Kidney glomerular epithelial cell (primary cell): ENCODE measurements at regions not wholly inside any gene's neighbourhood (a gene's known extent, or its start where the extent isn't known, plus 50 kb on each side); places are given as distances from the start of the nearest gene placed in this dataset.
A peak's percentile ranks its signal among the peaks of the same experiment; 100 is the strongest.
"Not testable (repeated sequence)": the region's sequence is repeated elsewhere in the genome, so short reads cannot be mapped to it uniquely, and the experiment has no call there.

Experiments
- DNase-seq: peaks from one replicate; lab custom pipeline; 2025; lab: John Stamatoyannopoulos, UW

- DNase-seq: peak; percentile 1
These were observed 120.4 kb upstream of the KYNU start for GRCh38 chr2:142757111-142757510.

GRCh38 chr2:142756430-142756829 lies 121.0 kb upstream of the KYNU start:
- peak; percentile 18 for DNase-seq

GRCh38 chr2:142755191-142755590 lies 122.3 kb upstream of the KYNU start:
- DNase-seq: no peak

GRCh38 chr2:142754182-142754581 lies 123.3 kb upstream of the KYNU start:
- no peak for DNase-seq

GRCh38 chr2:142750858-142751257 lies 126.6 kb upstream of the KYNU start:
- DNase-seq: peak; percentile 18

- DNase-seq: no peak
These were observed 128.8 kb upstream of the KYNU start for GRCh38 chr2:142748559-142749099.

GRCh38 chr2:142745691-142746090 lies 131.8 kb upstream of the KYNU start:
- DNase-seq: peak; percentile 68

- DNase-seq: no peak
These were observed 134.9 kb upstream of the KYNU start for GRCh38 chr2:142742371-142743214.

GRCh38 chr2:142741764-142742269 lies 135.6 kb upstream of the KYNU start:
- DNase-seq: no peak

GRCh38 chr2:142734770-142735169 lies 142.7 kb upstream of the KYNU start:
- no peak for DNase-seq

GRCh38 chr2:142734231-142734630 lies 143.2 kb upstream of the KYNU start:
- DNase-seq: no peak

GRCh38 chr2:142729814-142730213 lies 147.7 kb upstream of the KYNU start:
- not testable (repeated sequence) for DNase-seq

GRCh38 chr2:142727821-142728478 lies 149.5 kb upstream of the KYNU start:
- DNase-seq: not testable (repeated sequence)

GRCh38 chr2:142725386-142725785 lies 152.1 kb upstream of the KYNU start:
- DNase-seq: no peak

- no peak for DNase-seq
These were observed 152.6 kb upstream of the KYNU start for GRCh38 chr2:142724713-142725349.

- DNase-seq: no peak
These were observed 153.3 kb upstream of the KYNU start for GRCh38 chr2:142724186-142724585.

- no peak for DNase-seq
These were observed 154.2 kb upstream of the KYNU start for GRCh38 chr2:142723236-142723635.

- DNase-seq: peak; percentile 8
These were observed 154.9 kb upstream of the KYNU start for GRCh38 chr2:142722569-142722968.

GRCh38 chr2:142722086-142722485 lies 155.4 kb upstream of the KYNU start:
- no peak for DNase-seq

GRCh38 chr2:142721015-142721414 lies 156.4 kb upstream of the KYNU start:
- no peak for DNase-seq

GRCh38 chr2:142718576-142719155 lies 158.8 kb upstream of the KYNU start:
- DNase-seq: no peak
